HG03520 (cell line): ENCODE measurements at regions not wholly inside any gene's neighbourhood (a gene's known extent, or its start where the extent isn't known, plus 50 kb on each side); places are given as distances from the start of the nearest gene placed in this dataset.

Source experiments
- ATAC-seq: cut with Tn5 transposase; IDR thresholded peaks from one replicate; pipeline ENCODE4 v1.9.1; 2021; ENCODE audit warnings: mild to moderate bottlenecking, moderate library complexity; ENCODE audit not compliant: unreplicated experiment

- no peak for ATAC-seq
Measured at GRCh38 chr2:14905571-14905970, 273.1 kb downstream of the LRATD1 start.

DNA sequence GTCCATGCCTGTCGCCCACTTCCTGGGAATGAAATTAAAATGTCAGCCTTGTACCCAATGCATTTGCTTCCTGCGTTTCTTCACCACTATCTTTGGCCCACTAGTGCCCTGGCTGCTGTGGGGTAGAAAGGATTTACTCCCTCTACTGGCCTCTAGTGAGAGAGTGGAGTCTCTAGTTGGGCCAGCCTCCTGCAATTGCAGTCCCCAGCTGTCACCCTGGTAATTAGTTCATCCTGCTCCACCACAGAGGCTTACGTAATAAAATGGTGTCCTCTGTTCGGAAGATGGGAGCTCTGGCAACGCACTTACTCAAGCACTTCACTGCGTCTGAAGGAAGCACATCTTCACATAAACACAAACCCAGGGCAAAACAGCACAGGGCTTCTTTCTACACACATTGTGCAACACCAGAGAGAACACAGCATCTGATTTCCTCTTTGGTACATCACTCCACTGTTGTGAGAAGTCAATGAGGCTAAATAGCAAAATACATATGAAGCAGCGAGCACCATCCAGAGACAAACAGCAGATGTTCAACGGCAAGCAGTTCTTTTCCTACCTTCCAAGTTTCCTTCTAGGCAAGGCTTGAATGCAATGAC, 274.6 kb downstream of the LRATD1 start:
- ATAC-seq = no peak

- ATAC-seq = no peak
Measured at GRCh38 chr2:14909795-14910194, 277.3 kb downstream of the LRATD1 start.

- ATAC-seq = no peak
Measured at GRCh38 chr2:14910654-14911053, 278.1 kb downstream of the LRATD1 start.

- ATAC-seq = no peak
Measured at GRCh38 chr2:14915983-14916382, 283.5 kb downstream of the LRATD1 start.

DNA sequence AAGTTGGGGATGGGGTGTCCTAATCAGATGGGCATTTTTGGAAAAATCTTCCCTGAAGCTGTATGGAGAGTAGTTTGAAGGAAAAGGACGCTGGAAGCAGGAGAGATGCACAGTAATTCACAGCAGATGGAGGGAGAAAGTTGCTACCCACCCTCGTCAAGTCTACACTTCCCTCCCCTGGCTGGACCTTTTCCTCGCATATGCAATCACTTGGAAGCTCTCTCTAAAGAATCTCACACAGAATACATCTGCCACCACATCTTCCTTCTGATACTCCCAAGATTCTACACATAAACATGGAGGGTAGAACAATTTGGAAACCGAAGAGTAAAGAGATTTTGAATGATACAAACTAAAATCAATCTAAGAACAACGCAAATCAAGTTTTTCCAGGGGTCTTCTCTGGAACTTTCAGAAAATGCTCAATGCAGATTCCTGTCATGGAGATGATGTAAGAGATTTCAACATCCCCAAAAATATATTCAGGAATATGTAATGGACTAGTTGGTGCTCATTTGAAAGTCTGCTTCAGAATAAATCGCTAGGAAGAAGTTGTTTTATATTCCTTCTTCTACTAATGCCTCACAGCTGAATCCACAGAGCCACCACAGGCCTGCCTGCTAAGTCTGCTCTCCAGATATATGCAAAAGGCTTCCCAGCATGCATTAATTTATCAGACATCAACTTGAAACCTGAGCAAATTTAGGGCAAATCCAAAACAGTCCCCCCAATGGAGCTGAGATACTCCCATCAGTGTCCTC, 291.5 kb downstream of the LRATD1 start:
- ATAC-seq = no peak

- no peak for ATAC-seq
Measured at GRCh38 chr2:14925471-14925870, 293.0 kb downstream of the LRATD1 start.

GRCh38 chr2:14927021-14927564, 294.6 kb downstream of the LRATD1 start:
- no peak for ATAC-seq

- no peak for ATAC-seq
Measured at GRCh38 chr2:14928056-14928455, 295.5 kb downstream of the LRATD1 start.

- no peak for ATAC-seq
Measured at GRCh38 chr2:14930441-14930840, 297.9 kb downstream of the LRATD1 start.

GRCh38 chr2:14932285-14932684, 299.8 kb downstream of the LRATD1 start:
- ATAC-seq = no peak

DNA sequence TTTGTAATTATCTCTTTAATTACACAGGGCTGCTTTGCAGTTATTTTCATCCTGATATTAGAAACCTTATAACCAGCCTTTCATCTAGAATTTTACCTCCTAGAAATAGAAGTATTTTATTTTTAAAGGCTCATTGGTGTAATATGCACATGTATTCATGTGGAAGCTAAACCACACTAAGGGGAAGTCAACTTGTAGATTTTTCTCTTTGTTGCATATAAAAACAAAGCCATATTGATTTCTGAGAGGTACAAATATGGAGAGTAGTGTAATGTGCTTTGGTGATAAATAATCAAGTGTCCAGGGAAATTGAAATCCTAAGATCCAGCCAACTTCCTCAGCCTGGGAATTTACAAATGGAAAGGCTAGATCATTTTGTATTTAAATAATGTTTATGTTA, 301.2 kb downstream of the LRATD1 start:
- ATAC-seq = no peak

- ATAC-seq = no peak
Measured at GRCh38 chr2:14936426-14936825, 303.9 kb downstream of the LRATD1 start.

DNA sequence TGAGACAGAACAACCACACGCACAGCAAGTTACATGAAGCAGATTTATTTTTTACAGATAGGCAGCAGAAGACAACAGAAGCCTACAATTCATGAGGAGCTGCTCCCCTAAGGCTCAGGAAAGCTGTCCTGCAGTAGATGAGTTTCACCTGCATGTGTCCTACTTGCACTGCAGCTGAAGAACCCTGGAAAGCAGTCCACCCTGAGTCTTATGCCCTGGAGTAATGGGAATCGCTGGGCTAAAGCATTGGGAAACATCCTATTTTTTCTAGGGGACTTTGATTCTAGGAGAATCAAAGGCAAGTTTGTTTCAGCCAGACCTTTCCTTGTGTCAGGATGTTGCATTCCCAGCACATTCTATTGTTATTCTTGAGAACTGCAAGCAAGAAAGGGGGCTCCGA, 304.8 kb downstream of the LRATD1 start:
- ATAC-seq = no peak

DNA sequence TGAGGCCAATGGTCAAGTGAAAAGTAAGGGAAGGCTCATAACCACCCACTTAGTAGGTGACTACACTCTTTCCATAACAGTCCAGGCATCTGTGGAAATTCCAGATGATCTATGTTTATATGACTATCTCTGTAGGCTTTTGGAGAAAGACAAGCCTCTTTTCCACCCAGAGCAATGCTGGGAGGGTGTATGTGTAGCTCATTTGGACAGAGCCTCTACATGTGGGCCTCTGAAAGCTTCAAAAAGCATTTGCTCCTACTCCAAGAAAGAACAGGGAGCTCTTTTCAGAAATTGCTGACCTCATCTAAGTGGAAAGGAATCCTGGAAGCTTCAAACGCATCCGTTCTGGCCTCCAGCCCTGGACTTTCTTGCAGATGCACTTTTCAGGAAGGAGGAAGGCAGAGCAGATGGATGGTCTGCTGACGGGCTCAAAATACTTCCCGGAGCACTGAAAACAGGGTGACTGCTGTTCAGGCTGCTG, 308.7 kb downstream of the LRATD1 start:
- no peak for ATAC-seq

- ATAC-seq = no peak
Measured at GRCh38 chr2:14942987-14943386, 310.5 kb downstream of the LRATD1 start.

GRCh38 chr2:14944562-14945346, 312.2 kb downstream of the LRATD1 start:
- ATAC-seq = peak; percentile 79

DNA sequence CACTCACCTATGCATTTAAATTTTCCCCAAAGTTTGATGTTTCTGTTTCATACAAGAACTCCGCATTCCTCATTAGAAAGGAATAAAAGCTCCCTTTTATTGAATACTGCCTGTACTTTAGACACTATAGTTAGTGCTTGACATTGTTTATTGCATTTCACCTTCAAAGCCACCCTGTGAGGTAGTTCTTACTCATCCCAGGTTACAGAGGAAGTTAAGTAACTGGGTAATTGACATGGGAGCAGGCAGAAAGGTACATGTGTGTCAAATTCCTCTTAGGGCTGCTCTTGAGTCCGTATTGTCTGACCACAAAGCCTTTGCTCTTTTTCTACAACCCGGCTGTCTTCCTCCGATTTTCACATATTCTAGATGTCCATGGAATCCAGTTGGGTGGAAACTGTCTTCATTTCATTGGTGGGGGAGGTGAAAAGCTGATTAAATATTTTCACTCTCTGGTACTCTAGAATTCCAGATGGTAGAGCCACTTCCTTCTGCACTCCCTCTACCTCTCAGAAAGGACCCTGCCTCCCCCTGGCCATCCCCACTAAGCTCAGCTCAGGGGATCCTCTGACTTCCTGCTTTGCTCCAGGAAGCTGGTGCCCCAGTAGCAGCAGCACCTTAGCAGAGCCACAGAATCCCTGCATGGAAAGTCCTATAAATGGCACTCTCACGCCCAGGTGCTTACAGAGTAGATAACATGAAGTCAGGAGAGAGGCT, 319.2 kb downstream of the LRATD1 start:
- no peak for ATAC-seq

GRCh38 chr2:14952400-14952963, 320.0 kb downstream of the LRATD1 start:
- no peak for ATAC-seq

GRCh38 chr2:14960686-14961324, 328.3 kb downstream of the LRATD1 start:
- ATAC-seq = no peak
